A549 (cell line): ENCODE measurements at regions not wholly inside any gene's neighbourhood (a gene's known extent, or its start where the extent isn't known, plus 50 kb on each side); places are given as distances from the start of the nearest gene placed in this dataset.

Experiments used
- ATAC-seq, 2 experiments: fragments of 200-7000 bp in 1 of 2; fragments of >200 bp in 1 of 2; cut with Nextera tagmentation in 1 of 2; cut with Tn5 transposase in 1 of 2; 3 replicates each; pipeline versions ENCODE4 v1.8.0 to v1.9.1; 2018 to 2020; ENCODE audit warnings: mild to moderate bottlenecking in 1 of 2, moderate library complexity in 1 of 2
- CTCF ChIA-PET: fragments of 300-600 bp; sonication (Branson Sonifier 250); formaldehyde crosslinking; extraction: SDS; loops from one replicate; lab custom pipeline; 2021; ENCODE audit warnings: antibody characterized with exemption, inconsistent platforms; lab: Yijun Ruan, JAX
- POLR2A ChIA-PET: fragments of 350-600 bp; formaldehyde crosslinking; extraction: SDS; loops from one replicate; lab custom pipeline; 2021; ENCODE audit warnings: antibody characterized with exemption, inconsistent platforms; lab: Yijun Ruan, JAX
- DNase-seq, 2 experiments: peaks; one replicate each; pipeline versions ENCODE4 v3.0.0 to v3.0.0-alpha.2; 2011 to 2016; ENCODE audit warnings: low read depth in 1 of 2, low spot score in 1 of 2
- FAIRE-seq: peaks from 2 replicates; lab custom pipeline; 2011; peaks lifted over from hg19 to GRCh38; lab: Jason Lieb, UNC
- H3K27ac ChIP-seq, 2 experiments: fragments of >200 bp; sonication (Bioruptor Twin); formaldehyde crosslinking; 3 replicates each; pipeline ENCODE4 v1.5.1; 2016 to 2017
- H3K4me1 ChIP-seq: fragments of >200 bp; sonication (Bioruptor Twin); formaldehyde crosslinking; 3 replicates; pipeline ENCODE4 v1.6.1; 2016
- H3K4me2 ChIP-seq: fragments of >200 bp; sonication (Bioruptor Twin); formaldehyde crosslinking; 3 replicates; pipeline ENCODE4 v1.6.1; 2016
- H3K4me3 ChIP-seq: fragments of >200 bp; sonication (Bioruptor Twin); formaldehyde crosslinking; 3 replicates; pipeline ENCODE4 v1.5.1; 2016
- H3K9me3 ChIP-seq: fragments of >200 bp; sonication (Bioruptor Twin); formaldehyde crosslinking; 3 replicates; pipeline ENCODE4 v1.6.1; 2016
- CBX8 ChIP-seq: fragments of 200-600 bp; sonication (generic); IDR thresholded peaks from 2 replicates; pipeline ENCODE4 v1.6.1; 2016
- CEBPB ChIP-seq, 2 experiments: fragments of >200 bp in 1 of 2; sonication (Bioruptor Twin) in 1 of 2; formaldehyde crosslinking in 1 of 2; IDR thresholded peaks; 2 replicates each; pipeline ENCODE4 v1.6.1; 2012 to 2016
- EHF ChIP-seq: fragments of 250-450 bp; sonication (Bioruptor Pico); IDR thresholded peaks from 2 replicates; pipeline ENCODE4 v1.5.0; 2020; ENCODE audit warnings: mild to moderate bottlenecking
- EP300 ChIP-seq, 2 experiments: fragments of >200 bp; sonication (Bioruptor Twin); formaldehyde crosslinking; IDR thresholded peaks; 2 replicates in 1 of 2; 3 replicates in 1 of 2; pipeline ENCODE4 v1.6.1; 2016 to 2017
- FOSB ChIP-seq: fragments of 250-450 bp; sonication (Bioruptor Pico); IDR thresholded peaks from 2 replicates; pipeline ENCODE4 v1.5.0; 2020; ENCODE audit warnings: mild to moderate bottlenecking, moderate library complexity
- FOXS1 ChIP-seq: fragments of 250-450 bp; sonication (Bioruptor Pico); IDR thresholded peaks from 2 replicates; pipeline ENCODE4 v1.5.0; 2020; ENCODE audit warnings: mild to moderate bottlenecking, moderate library complexity
- GATA3 ChIP-seq: IDR thresholded peaks from 2 replicates; pipeline ENCODE4 v1.6.1; 2012; ENCODE audit warnings: borderline replicate concordance
- HDAC2 ChIP-seq: fragments of 200-600 bp; sonication (generic); IDR thresholded peaks from 2 replicates; pipeline ENCODE4 v1.6.1; 2016
- HOXB5 ChIP-seq: fragments of 250-450 bp; sonication (Bioruptor Pico); IDR thresholded peaks from 2 replicates; pipeline ENCODE4 v1.5.0; 2020; ENCODE audit warnings: mild to moderate bottlenecking, moderate library complexity
- JUN ChIP-seq, 2 experiments: fragments of >200 bp; sonication (Bioruptor Twin); formaldehyde crosslinking; IDR thresholded peaks; 2 replicates in 1 of 2; 3 replicates in 1 of 2; pipeline ENCODE4 v1.6.1; 2016 to 2017
- JUNB ChIP-seq: fragments of >200 bp; sonication (Bioruptor Twin); formaldehyde crosslinking; IDR thresholded peaks from 2 replicates; pipeline ENCODE4 v1.6.1; 2016
- KDM1A ChIP-seq: fragments of 200-600 bp; sonication (generic); IDR thresholded peaks from 2 replicates; pipeline ENCODE4 v1.6.1; 2016; ENCODE audit warnings: low read depth, mild to moderate bottlenecking
- KDM5A ChIP-seq: fragments of 200-600 bp; sonication (generic); IDR thresholded peaks from 2 replicates; pipeline ENCODE4 v1.6.1; 2016; ENCODE audit warnings: antibody characterized with exemption, mild to moderate bottlenecking
- MAFK ChIP-seq: fragments of 450-650 bp; IDR thresholded peaks from 2 replicates; pipeline ENCODE4 v1.6.1; 2014; ENCODE audit not compliant: partially characterized antibody
- NFE2L2 ChIP-seq: fragments of 150-350 bp; conservative IDR thresholded peaks from 2 replicates; pipeline ENCODE4 v1.6.1; 2014; ENCODE audit warnings: low read length
- POLR2A ChIP-seq: IDR thresholded peaks from 2 replicates; pipeline ENCODE4 v1.6.1; 2012; ENCODE audit warnings: mild to moderate bottlenecking, low read length
- POLR2AphosphoS2 ChIP-seq: conservative IDR thresholded peaks from 2 replicates; pipeline ENCODE4 v1.6.1; 2012; ENCODE audit warnings: low read length, improper control_type of control experiment, inconsistent platforms
- RCOR1 ChIP-seq: fragments of 150-350 bp; IDR thresholded peaks from 2 replicates; pipeline ENCODE4 v1.6.1; 2014; ENCODE audit warnings: antibody characterized with exemption, low read length, low read depth
- SREBF2 ChIP-seq: fragments of 450-650 bp; IDR thresholded peaks from 2 replicates; pipeline ENCODE4 v1.6.1; 2014; ENCODE audit warnings: mild to moderate bottlenecking, moderate library complexity
- ZC3H11A ChIP-seq: fragments of 450-650 bp; IDR thresholded peaks from 2 replicates; pipeline ENCODE4 v1.6.1; 2014; ENCODE audit warnings: antibody characterized with exemption, mild to moderate bottlenecking
- ZNF302 ChIP-seq: fragments of 250-450 bp; sonication (Bioruptor Pico); IDR thresholded peaks from 2 replicates; pipeline ENCODE4 v1.9.0; 2021; ENCODE audit warnings: inconsistent platforms, mild to moderate bottlenecking, moderate library complexity
- ZSCAN20 ChIP-seq: fragments of 250-450 bp; sonication (Bioruptor Pico); IDR thresholded peaks from 2 replicates; pipeline ENCODE4 v1.8.0; 2022; ENCODE audit warnings: mild to moderate bottlenecking, moderate library complexity
- WGBS: methylation state at CpG from one replicate; pipeline ENCODE4 v1.1.6; 2017; ENCODE audit errors: missing lambda C conversion rate; 5-methylcytosine and 5-hydroxymethylcytosine counted together
- TF ChIP-seq, protein P1 (sequence below): fragments of 150-350 bp; IDR thresholded peaks from 2 replicates; pipeline ENCODE4 v1.6.1; 2014; ENCODE audit warnings: low read depth, mild to moderate bottlenecking, low read length
- TF ChIP-seq, protein P2 (sequence below): fragments of >200 bp; sonication (Bioruptor Twin); formaldehyde crosslinking; IDR thresholded peaks from 3 replicates; pipeline ENCODE4 v1.6.1; 2016
- TF ChIP-seq, protein P3 (sequence below): fragments of 450-650 bp; IDR thresholded peaks from 2 replicates; pipeline ENCODE4 v1.6.1; 2014; ENCODE audit warnings: antibody characterized with exemption
- TF ChIP-seq, protein P4 (sequence below): IDR thresholded peaks from 2 replicates; pipeline ENCODE4 v1.6.1; 2012; ENCODE audit warnings: low read depth, borderline replicate concordance
- TF ChIP-seq, protein P5 (sequence below): IDR thresholded peaks from 2 replicates; pipeline ENCODE4 v1.6.1; 2012

DNA sequence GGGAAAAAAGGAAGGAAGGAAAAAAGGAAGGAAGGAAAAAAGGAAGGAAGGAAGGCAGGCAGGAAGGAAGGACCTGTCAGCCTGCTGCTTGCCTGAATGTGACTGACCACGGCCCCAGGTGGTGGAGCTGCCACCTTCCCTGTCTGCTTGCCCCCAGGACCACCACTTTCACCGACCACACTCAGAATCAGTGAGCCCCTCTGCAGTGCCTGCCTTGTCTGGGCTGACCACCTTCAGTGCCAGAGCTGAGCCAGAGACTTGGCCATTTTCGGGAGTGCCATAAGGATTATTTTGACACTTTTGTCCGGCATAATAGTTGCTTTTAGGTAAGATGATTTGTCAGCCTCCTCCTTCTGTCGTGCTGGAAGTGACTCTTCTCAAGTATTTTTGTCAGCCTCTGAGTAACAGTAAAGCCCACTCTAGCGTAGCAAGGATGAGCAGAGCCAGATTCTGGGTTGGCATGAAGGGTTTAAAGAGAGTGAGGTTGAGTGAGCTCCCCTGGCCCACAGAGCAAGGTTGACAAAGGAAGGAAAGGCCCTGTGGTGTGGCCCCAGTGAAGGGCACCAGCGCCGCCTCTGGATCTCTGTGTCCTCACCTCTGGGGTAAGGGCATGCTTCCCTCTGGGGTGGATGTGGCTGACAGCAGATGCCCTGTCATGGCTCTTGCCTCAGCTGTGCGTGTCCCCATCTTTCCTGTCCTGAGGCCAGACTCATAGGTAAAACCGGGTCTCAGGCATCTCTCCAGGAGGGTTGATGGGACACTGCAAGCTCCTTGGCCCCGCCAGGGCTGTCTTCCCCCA lies 214.7 kb upstream of the FOXQ1 start:
- no peak overlapping the region for H3K4me3 ChIP-seq
- 50% methylated on average over 5 of the region's 11 CpGs for WGBS
- no peak for ATAC-seq

DNA sequence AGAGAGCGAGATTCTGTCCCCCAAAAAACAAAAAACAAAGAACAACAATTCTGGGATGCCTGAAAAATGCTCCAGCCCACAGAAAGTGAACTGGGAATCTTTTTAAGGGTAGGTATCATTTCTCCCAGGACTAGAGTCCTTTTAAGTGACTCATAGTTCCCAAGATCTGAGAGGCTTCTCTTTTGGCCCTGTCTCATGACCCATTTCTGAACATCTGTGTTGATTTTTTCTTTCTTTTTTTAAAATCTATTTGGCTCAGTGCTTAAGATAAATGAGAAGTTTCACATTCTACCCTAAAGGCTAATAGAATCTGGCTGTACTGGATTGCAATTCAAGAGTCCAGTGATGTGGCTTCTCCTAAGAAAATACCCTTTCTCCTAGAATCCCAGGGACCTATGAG lies 217.6 kb upstream of the FOXQ1 start:
- WGBS: 87% methylated on average over 1 of the region's 1 CpG
- no peak for TF ChIP-seq GATA3
- TF ChIP-seq HOXB5 (CRISPR knock-in tag): no peak
- no peak for TF ChIP-seq POLR2AphosphoS2
- no peak for TF ChIP-seq HDAC2
- TF ChIP-seq RCOR1: no peak
- no peak for TF ChIP-seq ZC3H11A
- no peak for TF ChIP-seq NFE2L2
- TF ChIP-seq EHF (CRISPR knock-in tag): no peak
- TF ChIP-seq KDM1A: no peak
- TF ChIP-seq ZSCAN20 (CRISPR knock-in tag): no peak
- TF ChIP-seq, protein P1, sequence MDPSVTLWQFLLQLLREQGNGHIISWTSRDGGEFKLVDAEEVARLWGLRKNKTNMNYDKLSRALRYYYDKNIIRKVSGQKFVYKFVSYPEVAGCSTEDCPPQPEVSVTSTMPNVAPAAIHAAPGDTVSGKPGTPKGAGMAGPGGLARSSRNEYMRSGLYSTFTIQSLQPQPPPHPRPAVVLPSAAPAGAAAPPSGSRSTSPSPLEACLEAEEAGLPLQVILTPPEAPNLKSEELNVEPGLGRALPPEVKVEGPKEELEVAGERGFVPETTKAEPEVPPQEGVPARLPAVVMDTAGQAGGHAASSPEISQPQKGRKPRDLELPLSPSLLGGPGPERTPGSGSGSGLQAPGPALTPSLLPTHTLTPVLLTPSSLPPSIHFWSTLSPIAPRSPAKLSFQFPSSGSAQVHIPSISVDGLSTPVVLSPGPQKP: no peak
- no peak for TF ChIP-seq EP300 (IDR thresholded peaks at IDR 0.05)
- TF ChIP-seq MAFK: no peak
- TF ChIP-seq, protein P2, sequence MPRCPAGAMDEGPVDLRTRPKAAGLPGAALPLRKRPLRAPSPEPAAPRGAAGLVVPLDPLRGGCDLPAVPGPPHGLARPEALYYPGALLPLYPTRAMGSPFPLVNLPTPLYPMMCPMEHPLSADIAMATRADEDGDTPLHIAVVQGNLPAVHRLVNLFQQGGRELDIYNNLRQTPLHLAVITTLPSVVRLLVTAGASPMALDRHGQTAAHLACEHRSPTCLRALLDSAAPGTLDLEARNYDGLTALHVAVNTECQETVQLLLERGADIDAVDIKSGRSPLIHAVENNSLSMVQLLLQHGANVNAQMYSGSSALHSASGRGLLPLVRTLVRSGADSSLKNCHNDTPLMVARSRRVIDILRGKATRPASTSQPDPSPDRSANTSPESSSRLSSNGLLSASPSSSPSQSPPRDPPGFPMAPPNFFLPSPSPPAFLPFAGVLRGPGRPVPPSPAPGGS: no peak
- no peak for TF ChIP-seq FOXS1 (CRISPR knock-in tag)
- TF ChIP-seq POLR2A: no peak
- no peak for TF ChIP-seq CBX8
- TF ChIP-seq, protein P3, sequence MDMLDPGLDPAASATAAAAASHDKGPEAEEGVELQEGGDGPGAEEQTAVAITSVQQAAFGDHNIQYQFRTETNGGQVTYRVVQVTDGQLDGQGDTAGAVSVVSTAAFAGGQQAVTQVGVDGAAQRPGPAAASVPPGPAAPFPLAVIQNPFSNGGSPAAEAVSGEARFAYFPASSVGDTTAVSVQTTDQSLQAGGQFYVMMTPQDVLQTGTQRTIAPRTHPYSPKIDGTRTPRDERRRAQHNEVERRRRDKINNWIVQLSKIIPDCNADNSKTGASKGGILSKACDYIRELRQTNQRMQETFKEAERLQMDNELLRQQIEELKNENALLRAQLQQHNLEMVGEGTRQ: no peak
- TF ChIP-seq, protein P4, sequence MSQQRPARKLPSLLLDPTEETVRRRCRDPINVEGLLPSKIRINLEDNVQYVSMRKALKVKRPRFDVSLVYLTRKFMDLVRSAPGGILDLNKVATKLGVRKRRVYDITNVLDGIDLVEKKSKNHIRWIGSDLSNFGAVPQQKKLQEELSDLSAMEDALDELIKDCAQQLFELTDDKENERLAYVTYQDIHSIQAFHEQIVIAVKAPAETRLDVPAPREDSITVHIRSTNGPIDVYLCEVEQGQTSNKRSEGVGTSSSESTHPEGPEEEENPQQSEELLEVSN: no peak

More for the DNA sequence above, 214.7 kb upstream of the FOXQ1 start:
- DNase-seq (no peak), FAIRE-seq (no peak)
- TF ChIP-seq, protein P4: no peak
- no peak for TF ChIP-seq KDM1A
- no peak for TF ChIP-seq EP300 (IDR thresholded peaks at IDR 0.05)
- Histone ChIP-seq H3K9me3 (no peaks in the 10 kb centered on the region), H3K4me1 (no peaks in the 10 kb centered on the region), H3K4me2 (no peak overlapping the region), H3K27ac (no peak overlapping the region)
- ChIA-PET CTCF (no interaction called here), POLR2A (no interaction called here)

DNA sequence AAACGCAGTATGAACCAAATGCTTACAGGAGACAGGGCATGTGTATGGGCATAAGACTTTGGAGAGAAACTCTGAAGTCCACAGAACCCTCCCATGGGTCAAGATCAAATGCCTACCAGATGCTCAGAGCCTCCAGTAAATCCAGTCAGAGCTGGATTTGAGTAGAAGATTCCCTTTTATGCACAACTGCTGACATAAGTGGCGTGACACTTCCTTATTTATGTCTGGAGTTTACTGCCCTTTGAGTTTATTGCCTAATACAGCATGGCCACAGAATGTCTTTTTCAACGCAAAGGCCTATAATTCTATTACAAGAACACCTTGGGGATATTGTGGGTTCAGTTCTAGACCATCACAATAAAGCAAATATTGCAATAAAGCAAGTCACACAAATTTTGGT lies 220.0 kb upstream of the FOXQ1 start:
- POLR2A ChIA-PET: no interaction called here
- FAIRE-seq: no peak
- TF ChIP-seq ZNF302 (CRISPR knock-in tag) (no peak), FOSB (CRISPR knock-in tag) (no peak), JUN (IDR thresholded peaks at IDR 0.05) (no peak), HDAC2 (no peak), ZC3H11A (no peak), FOXS1 (CRISPR knock-in tag) (no peak), JUNB (no peak), HOXB5 (CRISPR knock-in tag) (no peak), GATA3 (no peak), EP300 (IDR thresholded peaks at IDR 0.05) (no peak), CEBPB (IDR thresholded peaks at IDR 0.05) (no peak), SREBF2 (no peak), KDM5A (no peak)
- TF ChIP-seq, protein P5, sequence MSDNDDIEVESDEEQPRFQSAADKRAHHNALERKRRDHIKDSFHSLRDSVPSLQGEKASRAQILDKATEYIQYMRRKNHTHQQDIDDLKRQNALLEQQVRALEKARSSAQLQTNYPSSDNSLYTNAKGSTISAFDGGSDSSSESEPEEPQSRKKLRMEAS: no peak
- TF ChIP-seq, protein P4: no peak
- TF ChIP-seq, protein P1: no peak

More for the DNA sequence above, 217.6 kb upstream of the FOXQ1 start:
- CTCF ChIA-PET: no interaction called here
- H3K27ac ChIP-seq: no peak overlapping the region
- no peak for DNase-seq
- ATAC-seq: no peak
- no peaks in the 10 kb centered on the region for H3K4me1 ChIP-seq
- POLR2A ChIA-PET: no interaction called here
- H3K9me3 ChIP-seq: no peaks in the 10 kb centered on the region
- H3K4me2 ChIP-seq: no peak overlapping the region
- no peak overlapping the region for H3K4me3 ChIP-seq
- FAIRE-seq: no peak

More for the DNA sequence above, 220.0 kb upstream of the FOXQ1 start:
- Histone ChIP-seq H3K4me3 (no peak overlapping the region), H3K27ac (no peak overlapping the region), H3K9me3 (no peaks in the 10 kb centered on the region), H3K4me1 (no peaks in the 10 kb centered on the region), H3K4me2 (no peak overlapping the region)
- CTCF ChIA-PET: no interaction called here
- ATAC-seq: no peak
- DNase-seq: no peak
- WGBS: 49% methylated on average over 3 of the region's 3 CpGs
